Panc1 (cell line): ENCODE measurements at regions not wholly inside any gene's neighbourhood (a gene's known extent, or its start where the extent isn't known, plus 50 kb on each side); places are given as distances from the start of the nearest gene placed in this dataset.

ENCODE experiments used
- CTCF ChIP-seq: fragments of 450-650 bp; IDR thresholded peaks from 2 replicates; pipeline ENCODE4 v1.5.1; 2017; ENCODE audit warnings: mild to moderate bottlenecking
- POLR2AphosphoS5 ChIP-seq: IDR thresholded peaks from 2 replicates; pipeline ENCODE4 v1.6.1; 2012; ENCODE audit warnings: mild to moderate bottlenecking, low read depth, low read length, moderate library complexity
- REST ChIP-seq, 2 experiments: IDR thresholded peaks; 2 replicates each; pipeline ENCODE4 v1.6.1; 2011 to 2012; ENCODE audit warnings: low read depth in 2 of 2, control low read depth in 1 of 2, low read length in 1 of 2, mild to moderate bottlenecking in 1 of 2, moderate library complexity in 1 of 2; ENCODE audit not compliant: insufficient read depth in 1 of 2
- SIN3A ChIP-seq: IDR thresholded peaks from 2 replicates; pipeline ENCODE4 v1.6.1; 2012; ENCODE audit warnings: low read depth, mild to moderate bottlenecking, low read length, moderate library complexity, borderline replicate concordance; ENCODE audit not compliant: insufficient read depth

- TF ChIP-seq CTCF: no peak
- TF ChIP-seq SIN3A: no peak
- TF ChIP-seq REST (IDR thresholded peaks at IDR 0.05; ENCODE audit: insufficient read depth in 1 of 2, low read depth in 2 of 2, low read length in 1 of 2): no peak
- TF ChIP-seq POLR2AphosphoS5: no peak
Observed at GRCh38 chr2:51379997-51380396, 348.1 kb upstream of the NRXN1 start.
